HG03457 (cell line): ENCODE measurements at regions not wholly inside any gene's neighbourhood (a gene's known extent, or its start where the extent isn't known, plus 50 kb on each side); places are given as distances from the start of the nearest gene placed in this dataset.

Experiments
- ATAC-seq: cut with Tn5 transposase; IDR thresholded peaks from one replicate; pipeline ENCODE4 v1.9.1; 2021; ENCODE audit warnings: moderate number of reproducible peaks; ENCODE audit not compliant: unreplicated experiment

GRCh38 chrX:113770071-113770470, 813.8 kb upstream of the HTR2C start:
- ATAC-seq, result no peak

DNA sequence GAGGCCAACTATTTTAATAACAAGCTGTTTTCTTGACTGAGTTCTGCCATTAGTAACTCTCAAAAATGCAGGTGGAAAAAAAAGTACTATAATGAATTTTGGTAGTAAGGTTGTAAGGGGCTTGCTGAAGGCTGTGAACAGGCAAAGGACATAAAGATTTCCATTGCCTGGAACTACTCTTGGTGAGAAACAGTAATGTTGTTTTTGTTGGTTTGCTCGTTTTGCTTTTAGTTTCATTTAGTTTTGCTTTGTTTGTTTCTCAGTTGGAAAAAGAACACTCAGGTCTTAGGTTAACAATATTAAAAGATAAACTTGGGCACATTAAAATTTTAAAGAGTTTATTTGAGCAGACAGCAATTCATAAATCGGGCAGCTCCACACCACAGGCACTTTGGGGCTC, 824.5 kb upstream of the HTR2C start:
- no peak for ATAC-seq

DNA sequence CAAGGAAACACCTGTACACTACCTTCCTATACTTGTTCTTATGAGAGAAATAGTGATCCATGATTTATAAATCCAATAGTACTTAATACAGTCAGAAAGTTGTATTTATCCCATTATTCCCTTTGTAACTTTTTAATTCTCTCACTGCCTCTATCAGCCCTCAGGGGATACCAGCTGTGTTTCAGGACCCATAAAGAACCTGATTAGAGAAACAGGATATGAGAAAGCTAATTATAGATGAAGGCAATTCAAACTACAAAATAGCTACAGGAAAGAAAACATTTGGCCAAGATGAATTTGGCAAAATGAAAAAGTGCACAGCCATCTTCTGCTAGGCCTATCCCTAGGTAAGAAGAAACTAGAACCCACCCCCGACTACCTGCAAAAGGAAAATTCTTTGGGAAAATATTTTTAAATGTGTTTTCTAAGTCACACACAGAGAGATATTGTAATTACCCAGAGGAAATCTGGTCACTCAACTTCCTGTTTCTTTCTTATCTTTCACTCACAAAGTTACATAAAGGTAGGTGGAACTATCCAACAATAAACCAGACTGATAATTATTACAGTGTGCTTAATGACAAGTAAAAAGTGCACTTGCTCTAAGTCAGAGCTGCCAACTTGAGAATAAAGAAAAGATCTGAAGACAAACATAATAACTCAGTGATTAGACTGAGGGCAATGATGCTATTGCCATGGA, 836.5 kb upstream of the HTR2C start:
- ATAC-seq, result no peak

- peak; percentile 57 for ATAC-seq
Measured at GRCh38 chrX:113743069-113743468, 840.8 kb upstream of the HTR2C start.

GRCh38 chrX:113741744-113742143, 842.1 kb upstream of the HTR2C start:
- no peak for ATAC-seq

- ATAC-seq, result no peak
Measured at GRCh38 chrX:113728937-113729336, 854.9 kb upstream of the HTR2C start.

- no peak for ATAC-seq
Measured at GRCh38 chrX:113726898-113727297, 857.0 kb upstream of the HTR2C start.

- no peak for ATAC-seq
Measured at GRCh38 chrX:113726466-113726865, 857.4 kb upstream of the HTR2C start.

DNA sequence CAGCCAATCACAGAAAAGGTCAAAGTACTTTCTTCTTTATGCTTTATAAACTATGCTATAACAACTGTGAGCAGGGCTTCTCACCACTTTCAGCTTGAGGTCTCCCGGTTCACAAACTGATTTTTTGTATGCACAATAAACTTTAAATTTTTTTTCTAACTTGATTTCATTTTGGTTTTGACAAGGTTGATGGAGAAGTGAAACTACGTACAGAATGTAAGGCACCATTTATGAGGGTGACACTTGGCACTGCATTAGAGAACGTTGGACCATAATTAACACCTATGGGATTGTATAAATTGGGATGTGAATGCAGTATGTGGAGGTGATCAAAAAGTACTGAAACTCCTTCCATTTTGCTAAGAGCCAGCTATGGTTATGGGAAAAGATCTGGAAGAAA, 857.9 kb upstream of the HTR2C start:
- no peak for ATAC-seq

- no peak for ATAC-seq
Measured at GRCh38 chrX:113699939-113700338, 859.3 kb upstream of the AMOT start.

GRCh38 chrX:113675278-113675677, 834.6 kb upstream of the AMOT start:
- no peak for ATAC-seq

- ATAC-seq, result no peak
Measured at GRCh38 chrX:113651306-113651705, 810.7 kb upstream of the AMOT start.

DNA sequence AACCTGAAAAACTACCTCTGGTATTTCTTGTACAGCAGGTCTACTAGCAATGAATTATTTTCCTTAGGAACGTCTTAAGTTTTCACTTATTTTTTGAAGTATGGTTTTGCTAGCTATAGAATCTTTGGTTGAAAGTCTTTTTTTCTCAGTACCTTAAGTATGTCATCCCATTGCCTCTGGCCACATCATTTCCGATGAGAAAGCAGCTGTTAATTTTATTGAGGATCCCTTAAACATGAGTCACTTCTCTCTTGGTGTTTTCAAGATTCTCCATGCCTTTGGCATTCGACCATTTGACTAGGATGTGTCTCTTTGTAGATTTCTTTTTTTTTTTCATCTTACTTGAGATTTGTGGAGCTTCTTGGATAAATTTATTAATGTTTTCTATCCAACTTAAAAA, 803.8 kb upstream of the AMOT start:
- no peak for ATAC-seq

GRCh38 chrX:113634565-113634964, 793.9 kb upstream of the AMOT start:
- ATAC-seq, result no peak

- no peak for ATAC-seq
Measured at GRCh38 chrX:113629326-113629725, 788.7 kb upstream of the AMOT start.

- no peak for ATAC-seq
Measured at GRCh38 chrX:113594123-113594841, 753.7 kb upstream of the AMOT start.

DNA sequence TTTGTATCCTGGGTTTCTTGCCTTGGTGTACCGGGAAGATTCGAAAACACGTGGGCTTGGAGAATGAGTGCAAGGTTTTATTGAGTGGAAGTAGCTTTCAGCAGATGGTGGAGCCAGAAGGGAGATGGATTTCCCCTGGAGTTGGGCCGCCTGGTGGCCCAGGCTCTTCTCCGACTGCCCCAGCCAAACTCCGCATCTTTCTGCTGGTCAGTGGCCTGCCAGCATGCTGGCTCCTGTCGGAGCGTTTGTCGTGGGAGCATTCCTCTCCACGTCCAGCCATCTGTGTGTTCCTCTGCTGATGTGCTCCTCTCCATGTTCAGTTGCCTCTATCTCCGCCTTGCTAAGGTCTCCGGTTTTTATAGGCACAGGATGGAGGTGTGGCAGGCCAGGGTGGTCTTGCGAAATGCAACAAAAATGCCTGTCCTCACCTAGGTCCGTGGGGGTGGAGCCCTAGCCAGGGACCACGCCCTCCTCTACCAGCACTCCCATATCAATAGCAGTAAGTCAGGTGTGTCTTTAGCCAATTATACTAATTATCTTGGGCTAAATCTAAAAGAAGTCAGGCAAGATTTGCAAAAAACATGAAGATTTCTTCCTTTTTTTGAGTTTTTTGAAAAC, 745.8 kb upstream of the AMOT start:
- no peak for ATAC-seq

DNA sequence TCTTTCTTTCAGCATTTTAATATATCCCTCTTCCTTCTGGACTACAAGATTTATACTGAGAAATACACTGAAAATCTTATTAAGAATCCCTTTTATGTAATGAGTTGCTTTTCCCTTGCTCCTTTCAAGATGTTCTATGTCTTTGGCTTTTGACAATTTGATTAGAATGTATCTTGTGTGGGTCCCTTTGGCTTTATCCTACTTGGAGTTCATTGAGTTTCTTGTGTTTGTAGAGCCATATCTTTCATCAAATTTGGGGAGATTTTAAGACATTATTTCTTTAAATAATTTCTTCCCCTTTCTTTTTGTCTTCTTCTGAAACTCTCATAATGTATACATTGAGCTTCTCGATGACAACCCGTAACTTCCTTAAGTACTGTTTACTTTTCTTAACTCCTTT, 739.9 kb upstream of the AMOT start:
- ATAC-seq, result no peak

DNA sequence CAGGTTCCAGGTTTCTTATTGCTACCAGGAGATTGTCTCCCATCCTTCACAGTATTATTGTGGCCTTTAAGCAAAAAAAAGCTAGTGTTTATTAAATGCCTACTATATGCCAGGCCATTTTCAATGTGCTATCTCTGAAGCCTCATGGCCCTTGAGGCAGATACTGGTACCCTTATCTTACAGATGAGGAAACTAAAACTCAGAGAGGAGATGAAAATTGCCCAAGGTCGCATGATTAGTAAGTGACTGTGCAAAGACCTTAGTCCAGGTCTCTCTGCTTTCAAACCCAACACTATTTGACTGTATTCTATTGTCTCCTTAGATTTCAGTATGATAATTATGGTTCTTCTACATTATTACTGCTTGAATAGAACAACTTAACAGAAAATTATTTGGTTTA, 717.9 kb upstream of the AMOT start:
- ATAC-seq, result no peak

DNA sequence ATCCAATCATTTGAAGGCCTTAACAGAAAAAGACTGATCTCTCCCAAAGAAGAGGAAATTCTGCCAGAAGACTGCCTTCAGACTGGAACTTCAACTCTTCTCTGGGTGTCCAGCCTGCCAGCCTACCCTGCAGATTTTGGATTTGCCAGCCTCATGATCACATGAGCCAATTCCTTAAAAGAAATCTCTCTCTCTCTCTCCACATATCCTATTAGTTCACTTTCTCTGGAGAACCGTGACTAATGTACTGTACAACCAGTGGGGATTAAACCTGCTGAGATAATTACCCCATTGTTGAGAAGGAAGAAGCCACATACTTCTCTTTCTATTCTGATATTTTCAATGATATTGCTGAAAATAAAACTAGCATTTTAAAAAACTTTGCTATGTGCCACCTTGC, 711.3 kb upstream of the AMOT start:
- no peak for ATAC-seq

GRCh38 chrX:113548308-113549015, 707.8 kb upstream of the AMOT start:
- ATAC-seq, result no peak

GRCh38 chrX:113545040-113545439, 704.4 kb upstream of the AMOT start:
- ATAC-seq, result no peak
